DMS79 (cell line): ENCODE measurements at regions not wholly inside any gene's neighbourhood (a gene's known extent, or its start where the extent isn't known, plus 50 kb on each side); places are given as distances from the start of the nearest gene placed in this dataset.
"Not testable (repeated sequence)": the region's sequence is repeated elsewhere in the genome, so short reads cannot be mapped to it uniquely, and the experiment has no call there.

Experiments
- DNase-seq: peaks from one replicate; lab custom pipeline; 2025; lab: John Stamatoyannopoulos, UW

GRCh38 chr13:97875218-97875617 is 78.3 kb upstream of the IPO5 start:
- no peak for DNase-seq

- no peak for DNase-seq
Observed at GRCh38 chr13:97875911-97876310, 77.6 kb upstream of the IPO5 start.

- peak; percentile 100 for DNase-seq
Observed at GRCh38 chr13:97878431-97879375, 74.8 kb upstream of the IPO5 start.

- no peak for DNase-seq
Observed at GRCh38 chr13:97879646-97880310, 73.7 kb upstream of the IPO5 start.

- no peak for DNase-seq
Observed at GRCh38 chr13:97880311-97880675, 73.2 kb upstream of the IPO5 start.

GRCh38 chr13:97881556-97881955 is 71.9 kb upstream of the IPO5 start:
- DNase-seq, result no peak

GRCh38 chr13:97883396-97883795 is 70.1 kb upstream of the IPO5 start:
- DNase-seq, result no peak

- peak; percentile 72 for DNase-seq
Observed at GRCh38 chr13:97884707-97885468, 68.6 kb upstream of the IPO5 start.

GRCh38 chr13:97885641-97886040 is 67.8 kb upstream of the IPO5 start:
- DNase-seq, result peak; percentile 45

GRCh38 chr13:97889803-97890202 is 63.7 kb upstream of the IPO5 start:
- no peak for DNase-seq

GRCh38 chr13:97890573-97890972 is 62.9 kb upstream of the IPO5 start:
- no peak for DNase-seq

GRCh38 chr13:97891964-97892363 is 61.5 kb upstream of the IPO5 start:
- not testable (repeated sequence) for DNase-seq

- no peak for DNase-seq
Observed at GRCh38 chr13:97892717-97893116, 60.8 kb upstream of the IPO5 start.

GRCh38 chr13:97895383-97895782 is 58.1 kb upstream of the IPO5 start:
- DNase-seq, result no peak

- DNase-seq, result no peak
Observed at GRCh38 chr13:97896446-97896845, 57.0 kb upstream of the IPO5 start.

- DNase-seq, result no peak
Observed at GRCh38 chr13:97901716-97902115, 51.8 kb upstream of the IPO5 start.
